ENCODE measurements at regions not wholly inside any gene's neighbourhood (a gene's known extent, or its start where the extent isn't known, plus 50 kb on each side); places are given as distances from the start of the nearest gene placed in this dataset.
"Not testable (repeated sequence)": the region's sequence is repeated elsewhere in the genome, so short reads cannot be mapped to it uniquely, and the experiment has no call there.

GRCh38 chr3:109877616-109878015 lies 540.3 kb upstream of the DPPA4 start:
- CTCF ChIA-PET (ENCODE audit: low intra/inter-chr PET ratio); H3K9me3 ChIP-seq (replicated peaks; ENCODE audit: control insufficient read depth, insufficient read depth, low read depth, low read length): not testable (repeated sequence)

GRCh38 chr3:109882144-109882543 lies 544.8 kb upstream of the DPPA4 start:
- H3K9me1 ChIP-seq (ENCODE audit: control insufficient read depth, insufficient read depth, low read length): no peaks in the 10 kb centered on the region
- H3K9ac ChIP-seq (ENCODE audit: insufficient read depth in 1 of 2, low read depth in 2 of 2, low read length in 2 of 2): no peak overlapping the region
- H3K79me2 ChIP-seq (ENCODE audit: control insufficient read depth, insufficient read depth, low read length): no peaks in the 10 kb centered on the region
- H4K20me1 ChIP-seq (replicated peaks; ENCODE audit: control insufficient read depth, insufficient read depth, low read length): no peaks in the 10 kb centered on the region
- in situ Hi-C loops (cut with MboI): no loop called here
- no peak overlapping the region for H3K4me3 ChIP-seq
- H3K9me3 ChIP-seq (replicated peaks; ENCODE audit: control insufficient read depth, insufficient read depth, low read depth, low read length): no peaks in the 10 kb centered on the region
- ChIA-PET CTCF (ENCODE audit: low intra/inter-chr PET ratio) (no interaction called here), POLR2A (no interaction called here)
- no peaks in the 10 kb centered on the region for H3K36me3 ChIP-seq (ENCODE audit: control insufficient read depth, insufficient read depth, low read length)
- H3K27ac ChIP-seq (ENCODE audit: extremely low read depth, low read depth, low read length): no peak overlapping the region
- ATAC-seq (no peak), FAIRE-seq (no peak), DNase-seq (ENCODE audit: extremely low read depth in 1 of 4, low spot score in 3 of 4) (no peak)
- no TSS peak for BruUV-seq (replicated peaks)
- no peak overlapping the region for H3K4me2 ChIP-seq (ENCODE audit: insufficient read depth, low read length)
- intact Hi-C loops (cut with micrococcal nuclease): no loop called here
- no peaks in the 10 kb centered on the region for H3K27me3 ChIP-seq (ENCODE audit: control insufficient read depth in 2 of 2, insufficient read depth in 2 of 2, low read length in 2 of 2)
- H3K4me1 ChIP-seq (replicated peaks in 1 of 2; ENCODE audit: control insufficient read depth in 2 of 2, insufficient read depth in 2 of 2, low read length in 2 of 2): no peaks in the 10 kb centered on the region
- no peak overlapping the region for H2AFZ ChIP-seq (ENCODE audit: low read depth, low read length)
- no peak for TF ChIP-seq ZBTB43 (CRISPR knock-in tag; IDR thresholded peaks at IDR 0.05)
- no peak for TF ChIP-seq NKRF (IDR thresholded peaks at IDR 0.05; ENCODE audit: borderline replicate concordance)
- no peak for TF ChIP-seq RNF219 (CRISPR knock-in tag; IDR thresholded peaks at IDR 0.05)
- TF ChIP-seq RBFOX2 (IDR thresholded peaks at IDR 0.05; ENCODE audit: low read depth, low read length): no peak
- no peak for TF ChIP-seq MTA1 (IDR thresholded peaks at IDR 0.05; ENCODE audit: borderline replicate concordance)
- TF ChIP-seq POLR3G (IDR thresholded peaks at IDR 0.05; ENCODE audit: extremely low read depth, insufficient read length, insufficient replicate concordance): no peak
- TF ChIP-seq HIVEP1 (CRISPR knock-in tag; IDR thresholded peaks at IDR 0.05): no peak

More at GRCh38 chr3:109877616-109878015, 540.3 kb upstream of the DPPA4 start:
- POLR2A ChIA-PET; H3K27me3 ChIP-seq (ENCODE audit: control insufficient read depth in 2 of 2, insufficient read depth in 2 of 2, low read length in 2 of 2); H4K20me1 ChIP-seq (replicated peaks; ENCODE audit: control insufficient read depth, insufficient read depth, low read length); intact Hi-C loops (cut with micrococcal nuclease); H3K27ac ChIP-seq (ENCODE audit: extremely low read depth, low read depth, low read length); H3K4me3 ChIP-seq; DNase-seq (ENCODE audit: extremely low read depth in 1 of 4, low spot score in 3 of 4); H3K4me2 ChIP-seq (ENCODE audit: insufficient read depth, low read length); ATAC-seq; H3K9me1 ChIP-seq (ENCODE audit: control insufficient read depth, insufficient read depth, low read length); H3K4me1 ChIP-seq (replicated peaks in 1 of 2; ENCODE audit: control insufficient read depth in 2 of 2, insufficient read depth in 2 of 2, low read length in 2 of 2); H3K36me3 ChIP-seq (ENCODE audit: control insufficient read depth, insufficient read depth, low read length); H2AFZ ChIP-seq (ENCODE audit: low read depth, low read length); H3K9ac ChIP-seq (ENCODE audit: insufficient read depth in 1 of 2, low read depth in 2 of 2, low read length in 2 of 2); BruUV-seq (replicated peaks); H3K79me2 ChIP-seq (ENCODE audit: control insufficient read depth, insufficient read depth, low read length); in situ Hi-C loops (cut with MboI); FAIRE-seq: not testable (repeated sequence)
- 0% methylated on average over 2 of the region's 2 CpGs for WGBS (ENCODE audit: insufficient coverage, low coverage, missing lambda C conversion rate)

Data from K562 (cell line).